GM21619 (cell line): ENCODE measurements at regions not wholly inside any gene's neighbourhood (a gene's known extent, or its start where the extent isn't known, plus 50 kb on each side); places are given as distances from the start of the nearest gene placed in this dataset.
"Not testable (repeated sequence)": the region's sequence is repeated elsewhere in the genome, so short reads cannot be mapped to it uniquely, and the experiment has no call there.

Experiments used
- ATAC-seq: cut with Tn5 transposase; IDR thresholded peaks from one replicate; pipeline ENCODE4 v1.9.1; 2021; ENCODE audit not compliant: unreplicated experiment

GRCh38 chr7:152504816-152505215, 69.0 kb upstream of the KMT2C start:
- no peak for ATAC-seq

- no peak for ATAC-seq
Measured at GRCh38 chr7:152504367-152504766, 68.6 kb upstream of the KMT2C start.

GRCh38 chr7:152502813-152503790, 67.3 kb upstream of the KMT2C start:
- no peak for ATAC-seq

DNA sequence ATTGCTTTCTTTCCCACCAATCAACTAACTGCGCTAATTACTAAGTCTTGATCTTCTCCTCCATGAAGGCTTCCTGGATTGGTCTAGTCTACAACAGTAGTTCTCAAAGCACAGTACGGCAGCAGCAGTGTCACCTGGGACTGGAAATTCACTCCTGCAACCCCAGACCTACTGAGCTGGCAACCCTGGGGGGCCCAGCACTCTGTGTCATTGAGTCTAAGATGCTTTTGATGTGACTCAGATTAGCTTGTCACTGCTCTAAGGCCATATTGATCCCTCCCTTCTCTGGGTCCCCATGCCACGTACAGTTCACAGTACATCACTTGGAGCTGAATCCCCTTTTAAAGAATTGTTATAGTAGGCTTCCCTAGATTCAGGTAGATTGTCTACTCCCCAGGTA, 65.7 kb upstream of the KMT2C start:
- no peak for ATAC-seq

- not testable (repeated sequence) for ATAC-seq
Measured at GRCh38 chr7:152499969-152500368, 64.2 kb upstream of the KMT2C start.

DNA sequence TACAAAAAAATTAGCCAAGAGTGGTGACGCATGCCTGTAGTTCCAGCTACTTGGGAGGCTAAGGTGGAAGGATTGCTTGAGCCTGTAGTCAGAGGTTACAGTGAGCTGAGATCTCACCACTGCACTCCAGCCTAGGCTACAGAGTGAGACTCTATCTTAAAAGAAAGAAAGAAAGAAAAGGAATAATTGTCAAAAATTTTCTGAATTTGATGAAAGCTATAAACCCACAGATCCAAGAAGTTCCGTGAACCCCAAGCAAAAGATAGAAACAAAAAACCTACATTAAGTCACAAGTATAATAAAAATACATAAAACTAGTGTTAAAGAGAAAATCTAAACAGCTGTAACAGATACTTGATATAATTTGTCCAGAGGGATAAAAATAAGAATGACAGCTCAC, 60.1 kb upstream of the KMT2C start:
- no peak for ATAC-seq

- ATAC-seq, result no peak
Measured at GRCh38 chr7:152492952-152493351, 57.1 kb upstream of the KMT2C start.

GRCh38 chr7:152489044-152489443, 53.2 kb upstream of the KMT2C start:
- ATAC-seq, result no peak

DNA sequence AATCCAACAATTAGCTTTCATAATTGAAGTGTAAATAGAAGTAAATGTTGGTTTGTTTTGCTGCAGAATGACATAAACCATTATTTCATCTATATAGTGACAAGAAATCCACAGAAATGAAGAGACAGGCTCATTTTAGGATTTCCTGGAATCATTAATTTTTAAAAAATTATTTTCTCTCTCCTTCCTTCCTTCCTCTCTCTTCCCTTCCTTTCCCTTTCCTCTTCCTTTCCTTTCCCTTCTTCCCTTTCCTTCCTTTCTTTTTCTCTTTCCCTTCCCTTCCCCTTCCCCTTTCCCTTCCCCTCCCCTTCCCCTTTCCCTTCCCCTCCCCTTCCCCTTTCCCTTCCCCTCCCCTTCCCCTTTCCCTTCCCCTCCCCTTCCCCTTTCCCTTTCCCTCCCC, 51.2 kb upstream of the KMT2C start:
- ATAC-seq, result no peak

- ATAC-seq, result no peak
Measured at GRCh38 chr7:152485826-152486225, 50.0 kb upstream of the KMT2C start.
